8988T (cell line): ENCODE measurements at regions not wholly inside any gene's neighbourhood (a gene's known extent, or its start where the extent isn't known, plus 50 kb on each side); places are given as distances from the start of the nearest gene placed in this dataset.

Experiments
- DNase-seq: peaks from one replicate; pipeline ENCODE4 v3.0.0; 2011

GRCh38 chr7:98040626-98041360 lies 50.8 kb upstream of the OCM2 start:
- no peak for DNase-seq

GRCh38 chr7:98046816-98047215 lies 56.8 kb upstream of the OCM2 start:
- DNase-seq = no peak

GRCh38 chr7:98049034-98049433 lies 57.6 kb upstream of the LMTK2 start:
- DNase-seq = peak; percentile 41

GRCh38 chr7:98051118-98051744 lies 55.4 kb upstream of the LMTK2 start:
- no peak for DNase-seq

GRCh38 chr7:98054585-98054984 lies 52.1 kb upstream of the LMTK2 start:
- no peak for DNase-seq

- DNase-seq = no peak
Measured at GRCh38 chr7:98056580-98056979, 50.1 kb upstream of the LMTK2 start.
